ENCODE measurements at regions not wholly inside any gene's neighbourhood (a gene's known extent, or its start where the extent isn't known, plus 50 kb on each side); places are given as distances from the start of the nearest gene placed in this dataset.

DNA sequence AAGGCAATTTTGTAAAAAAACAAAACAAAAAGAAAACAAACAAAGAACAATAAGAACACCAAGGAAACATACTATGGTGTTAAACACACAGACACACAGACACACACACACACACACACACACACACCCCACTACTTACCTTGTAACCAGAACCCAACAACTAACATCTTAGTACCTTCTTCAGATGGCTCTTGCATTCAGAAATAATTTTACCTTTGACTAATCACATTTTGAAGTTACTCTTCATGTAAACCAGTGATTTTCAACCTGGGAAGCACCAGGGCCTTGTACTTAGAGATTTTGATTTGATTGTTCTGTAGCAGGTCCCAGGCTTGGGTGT, 87.5 kb downstream of the AQP4 start:
- TF ChIP-seq, protein P1, sequence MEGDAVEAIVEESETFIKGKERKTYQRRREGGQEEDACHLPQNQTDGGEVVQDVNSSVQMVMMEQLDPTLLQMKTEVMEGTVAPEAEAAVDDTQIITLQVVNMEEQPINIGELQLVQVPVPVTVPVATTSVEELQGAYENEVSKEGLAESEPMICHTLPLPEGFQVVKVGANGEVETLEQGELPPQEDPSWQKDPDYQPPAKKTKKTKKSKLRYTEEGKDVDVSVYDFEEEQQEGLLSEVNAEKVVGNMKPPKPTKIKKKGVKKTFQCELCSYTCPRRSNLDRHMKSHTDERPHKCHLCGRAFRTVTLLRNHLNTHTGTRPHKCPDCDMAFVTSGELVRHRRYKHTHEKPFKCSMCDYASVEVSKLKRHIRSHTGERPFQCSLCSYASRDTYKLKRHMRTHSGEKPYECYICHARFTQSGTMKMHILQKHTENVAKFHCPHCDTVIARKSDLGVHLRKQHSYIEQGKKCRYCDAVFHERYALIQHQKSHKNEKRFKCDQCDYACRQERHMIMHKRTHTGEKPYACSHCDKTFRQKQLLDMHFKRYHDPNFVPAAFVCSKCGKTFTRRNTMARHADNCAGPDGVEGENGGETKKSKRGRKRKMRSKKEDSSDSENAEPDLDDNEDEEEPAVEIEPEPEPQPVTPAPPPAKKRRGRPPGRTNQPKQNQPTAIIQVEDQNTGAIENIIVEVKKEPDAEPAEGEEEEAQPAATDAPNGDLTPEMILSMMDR (IDR thresholded peaks at IDR 0.05) = no peak
- TF ChIP-seq POLR2A (IDR thresholded peaks at IDR 0.05) = no peak
